ENCODE measurements at regions not wholly inside any gene's neighbourhood (a gene's known extent, or its start where the extent isn't known, plus 50 kb on each side); places are given as distances from the start of the nearest gene placed in this dataset.

- DNase-seq (ENCODE audit: low read depth, low spot score) = no peak
Observed at GRCh38 chr2:226440127-226440918, 359.3 kb downstream of the IRS1 start.

DNA sequence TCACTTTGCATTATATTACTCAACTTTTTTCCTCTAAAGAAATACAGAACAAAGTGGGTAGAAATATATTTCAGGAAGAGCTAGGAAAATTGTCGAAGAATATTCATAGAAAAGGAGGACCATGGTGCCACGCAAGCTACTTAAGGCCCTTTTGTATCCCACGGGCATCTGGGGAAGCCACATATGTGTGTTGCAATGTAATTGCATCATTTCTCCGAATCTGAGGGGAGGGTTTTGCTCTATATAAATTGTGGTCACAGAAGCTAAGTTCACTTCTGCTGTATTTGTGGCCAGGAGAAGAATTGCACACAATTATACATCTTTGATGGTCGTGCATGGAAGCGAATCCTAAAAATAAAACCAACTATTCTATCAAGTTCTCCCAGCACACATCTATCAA is 360.3 kb downstream of the IRS1 start:
- DNase-seq (ENCODE audit: low read depth, low spot score) = no peak

- DNase-seq (ENCODE audit: low read depth, low spot score) = no peak
Observed at GRCh38 chr2:226435146-226435545, 364.5 kb downstream of the IRS1 start.

GRCh38 chr2:226434702-226435101 is 364.9 kb downstream of the IRS1 start:
- DNase-seq (ENCODE audit: low read depth, low spot score) = no peak

DNA sequence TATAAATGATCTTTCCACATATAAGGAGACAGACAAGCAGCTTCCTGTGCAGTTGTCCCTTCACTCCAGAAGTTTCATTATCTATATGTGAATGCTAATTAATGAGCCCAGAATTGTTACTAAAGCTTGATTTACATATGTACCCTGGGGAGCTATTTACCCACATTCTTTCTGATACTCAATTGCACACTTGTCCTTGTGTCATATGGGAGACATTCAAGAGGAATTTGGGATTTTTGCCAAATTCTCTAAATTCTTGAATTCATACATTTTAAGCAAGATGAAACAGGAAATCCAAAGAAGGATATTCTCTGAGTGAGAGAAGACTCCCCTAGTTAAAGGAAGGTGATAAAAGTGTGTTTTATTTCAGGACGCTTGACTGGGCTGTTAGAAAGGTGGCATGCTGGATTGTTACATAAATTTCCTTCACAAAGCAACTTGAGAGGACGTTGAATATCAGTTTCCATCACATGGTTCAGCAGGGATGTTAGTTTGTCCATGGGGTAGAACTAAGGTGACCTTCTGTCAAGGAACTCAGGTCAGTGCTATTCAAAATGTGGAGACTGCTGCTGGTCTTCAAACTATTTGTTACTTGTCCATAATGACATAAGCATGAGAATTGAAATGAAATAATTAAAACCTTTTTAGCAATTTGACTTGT is 368.2 kb downstream of the IRS1 start:
- DNase-seq (ENCODE audit: low read depth, low spot score) = no peak

DNA sequence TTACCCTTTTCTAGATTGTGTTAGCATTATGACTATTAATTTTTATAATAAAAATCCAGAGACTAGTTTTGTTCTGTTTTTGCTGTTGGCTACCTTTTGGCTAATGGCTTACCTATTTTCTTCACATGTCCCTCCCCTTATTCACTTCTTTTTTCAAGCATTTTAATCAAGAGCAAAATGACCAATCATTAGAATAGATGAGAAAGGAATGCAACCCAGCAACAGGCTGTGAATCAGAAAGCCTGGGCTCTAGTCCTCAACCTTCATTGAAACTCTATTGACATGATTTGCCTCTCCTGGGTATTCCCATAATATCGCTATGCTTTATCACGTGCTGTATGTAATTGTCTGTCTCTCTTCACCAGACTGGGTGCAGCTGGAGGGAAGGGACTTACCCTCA is 370.1 kb downstream of the IRS1 start:
- DNase-seq (ENCODE audit: low read depth, low spot score) = no peak

- DNase-seq (ENCODE audit: low read depth, low spot score) = no peak
Observed at GRCh38 chr2:226427538-226428307, 371.9 kb downstream of the IRS1 start.

GRCh38 chr2:226426292-226426736 is 373.3 kb downstream of the IRS1 start:
- DNase-seq (ENCODE audit: low read depth, low spot score) = no peak

- no peak for DNase-seq (ENCODE audit: low read depth, low spot score)
Observed at GRCh38 chr2:226424971-226425370, 374.6 kb downstream of the IRS1 start.

DNA sequence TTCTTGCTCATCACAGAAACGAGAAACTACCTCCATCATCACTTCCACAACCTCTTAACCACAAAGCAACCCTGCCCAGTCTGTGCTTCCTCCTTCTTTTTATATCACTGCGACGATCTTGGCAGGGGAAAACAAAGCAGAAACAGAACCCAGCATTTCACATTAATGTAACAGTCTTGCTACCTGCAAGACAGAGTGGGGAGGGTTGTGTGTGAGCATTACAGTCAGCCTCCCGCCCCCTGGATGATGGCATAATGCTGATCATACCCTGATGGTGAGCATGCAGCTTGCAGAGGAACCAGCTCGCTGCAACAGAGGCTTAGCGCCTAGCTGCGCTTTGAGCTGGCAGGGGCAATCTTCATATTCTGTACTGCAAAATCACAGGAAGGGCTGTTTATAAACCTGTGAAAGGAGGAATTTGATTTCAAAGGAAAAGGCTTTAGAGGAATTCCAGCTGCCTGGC is 376.1 kb downstream of the IRS1 start:
- DNase-seq (ENCODE audit: low read depth, low spot score) = no peak

DNA sequence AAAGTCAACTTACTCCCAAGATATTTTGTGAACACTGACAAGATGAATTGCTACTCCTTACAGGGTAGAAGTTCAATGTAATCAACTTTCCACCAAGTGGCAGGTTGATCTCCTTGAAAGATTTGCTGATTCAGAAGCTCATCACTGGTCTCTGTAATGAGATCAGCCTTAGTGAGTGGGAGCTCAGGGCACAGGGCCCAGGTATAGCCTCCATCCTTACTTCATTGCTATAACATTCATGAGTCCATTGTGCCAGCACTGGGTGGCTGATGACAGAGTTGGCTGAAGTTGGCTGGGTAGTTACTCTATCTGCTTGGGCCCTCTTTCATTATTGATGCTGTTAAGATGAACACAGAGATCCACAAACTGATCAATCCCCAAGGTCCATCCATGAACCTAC is 379.0 kb downstream of the IRS1 start:
- no peak for DNase-seq (ENCODE audit: low read depth, low spot score)

GRCh38 chr2:226418521-226418920 is 381.1 kb downstream of the IRS1 start:
- no peak for DNase-seq (ENCODE audit: low read depth, low spot score)

DNA sequence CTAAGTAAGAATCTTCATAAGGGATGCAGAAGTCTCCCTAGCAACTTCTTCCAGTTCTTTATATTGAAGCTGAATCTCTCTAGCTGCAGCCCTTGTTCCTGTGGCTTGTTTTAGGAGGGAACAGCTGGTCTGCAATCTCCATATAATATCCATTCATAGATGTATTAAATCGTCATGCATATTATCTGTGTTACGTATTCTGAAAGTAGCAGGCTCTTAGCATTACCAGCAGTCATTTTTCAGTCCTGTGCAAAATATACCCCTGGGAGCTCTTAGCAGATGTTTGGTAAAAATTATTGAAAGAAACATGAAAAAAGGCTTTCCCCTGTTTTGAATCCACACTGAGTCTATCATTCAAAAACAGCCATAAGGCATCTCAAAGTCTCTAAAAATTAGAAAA is 385.3 kb downstream of the IRS1 start:
- DNase-seq (ENCODE audit: low read depth, low spot score) = no peak

DNA sequence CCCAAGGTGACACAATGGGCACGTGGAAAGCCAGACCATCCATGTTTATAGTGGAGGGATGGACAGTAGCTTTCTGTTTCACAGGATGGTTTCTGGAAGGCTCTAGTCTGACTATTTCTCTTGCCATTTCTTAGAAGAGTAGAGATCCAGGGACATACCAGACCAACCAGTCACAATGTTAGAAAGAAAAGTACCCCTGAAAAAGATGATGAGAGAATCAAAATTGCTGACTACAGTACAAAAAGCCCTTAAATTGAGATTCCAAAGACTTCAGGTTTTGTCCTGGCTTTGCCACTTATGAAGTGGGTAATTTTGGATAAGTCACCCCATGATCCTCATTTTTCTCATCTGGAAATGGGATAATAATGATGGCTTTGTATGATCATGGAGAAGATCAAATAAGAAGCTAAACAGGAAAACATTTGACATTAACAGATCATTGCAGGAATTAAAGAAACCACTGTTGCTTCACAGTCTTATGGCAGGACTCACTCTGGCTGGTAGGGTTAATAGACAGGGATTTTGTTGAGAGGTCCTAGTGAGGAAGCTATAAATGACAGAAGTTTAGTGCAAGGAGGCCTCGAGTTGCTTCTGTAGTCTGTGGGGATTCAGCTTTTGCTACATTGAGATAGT is 386.0 kb downstream of the IRS1 start:
- no peak for DNase-seq (ENCODE audit: low read depth, low spot score)

DNA sequence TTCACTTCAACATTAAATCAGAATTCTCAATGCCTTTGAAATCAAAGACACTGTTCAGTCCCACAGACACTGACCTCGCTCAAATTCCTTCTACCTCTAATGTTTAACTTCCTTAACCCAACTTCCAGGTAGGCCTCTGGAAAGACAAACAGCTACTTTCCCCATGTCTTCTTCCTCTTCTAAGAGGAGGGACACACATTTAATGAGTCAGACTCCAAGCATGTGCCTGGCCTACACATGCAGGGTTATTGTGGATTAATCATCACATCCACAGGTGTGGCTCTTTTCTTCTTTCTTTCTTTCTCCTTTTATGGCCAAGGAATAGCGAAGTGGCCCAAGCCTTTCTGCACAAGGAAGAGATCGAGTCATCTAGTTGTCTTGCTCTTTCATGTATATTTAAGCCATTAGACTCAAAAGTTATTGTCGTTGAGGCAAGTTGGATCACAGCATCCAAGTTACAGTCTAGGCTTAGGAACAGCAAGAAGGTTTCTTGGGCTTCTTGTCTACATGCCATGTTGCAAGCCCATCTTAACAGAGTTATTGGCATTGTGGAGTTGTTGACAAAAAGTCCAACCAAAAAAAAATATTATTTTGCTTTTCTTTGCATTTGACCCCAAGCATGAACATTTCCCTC is 387.8 kb downstream of the IRS1 start:
- DNase-seq (ENCODE audit: low read depth, low spot score) = no peak

GRCh38 chr2:226411205-226411604 is 388.4 kb downstream of the IRS1 start:
- DNase-seq (ENCODE audit: low read depth, low spot score) = no peak

DNA sequence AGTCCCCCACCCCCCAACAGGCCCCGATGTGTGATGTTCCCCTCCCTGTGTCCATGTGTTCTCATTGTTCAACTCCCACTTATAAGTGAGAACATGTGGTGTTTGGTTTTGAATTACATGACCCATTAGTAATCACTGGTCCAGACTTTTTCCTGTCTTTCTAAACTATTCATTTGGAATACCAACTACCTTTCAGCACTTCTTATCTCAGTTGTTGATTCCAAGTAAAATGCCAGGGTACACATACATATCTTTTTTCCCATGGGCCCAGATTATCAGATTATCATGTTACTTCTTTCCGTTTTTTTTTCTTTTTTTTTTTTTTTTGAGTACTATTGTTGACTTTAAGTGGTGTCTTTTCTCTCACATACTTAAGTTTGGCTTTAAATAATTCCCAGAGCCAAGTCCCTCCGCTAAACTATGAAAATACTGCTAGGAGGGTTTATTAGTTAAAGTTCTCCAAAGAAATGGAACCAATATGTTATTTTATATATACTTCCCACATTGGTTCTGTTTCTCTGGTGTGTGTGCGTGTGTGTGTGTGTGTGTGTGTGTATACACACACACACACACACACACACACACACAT is 389.3 kb downstream of the IRS1 start:
- no peak for DNase-seq (ENCODE audit: low read depth, low spot score)

DNA sequence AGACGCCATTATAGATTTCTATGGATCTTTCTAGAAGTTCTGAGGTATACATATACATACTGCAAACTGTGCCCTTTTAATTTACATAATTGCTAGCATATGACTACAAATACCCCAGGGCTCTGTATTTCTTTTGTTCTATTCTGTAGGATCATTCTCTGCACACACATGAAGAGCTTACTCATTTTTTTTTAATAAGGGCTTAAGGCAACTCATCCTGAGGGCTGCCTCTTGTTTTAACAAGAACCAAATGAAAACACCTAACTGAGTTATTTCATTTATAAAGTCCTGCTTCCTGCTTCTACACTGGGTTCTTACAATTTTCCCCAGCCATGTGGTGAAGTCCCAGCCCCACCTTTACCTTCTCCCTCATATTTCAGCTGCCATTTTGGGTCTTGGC is 390.5 kb downstream of the IRS1 start:
- DNase-seq (ENCODE audit: low read depth, low spot score) = no peak

- DNase-seq (ENCODE audit: low read depth, low spot score) = no peak
Observed at GRCh38 chr2:226408141-226408540, 391.5 kb downstream of the IRS1 start.

GRCh38 chr2:226407135-226407534 is 392.5 kb downstream of the IRS1 start:
- no peak for DNase-seq (ENCODE audit: low read depth, low spot score)

DNA sequence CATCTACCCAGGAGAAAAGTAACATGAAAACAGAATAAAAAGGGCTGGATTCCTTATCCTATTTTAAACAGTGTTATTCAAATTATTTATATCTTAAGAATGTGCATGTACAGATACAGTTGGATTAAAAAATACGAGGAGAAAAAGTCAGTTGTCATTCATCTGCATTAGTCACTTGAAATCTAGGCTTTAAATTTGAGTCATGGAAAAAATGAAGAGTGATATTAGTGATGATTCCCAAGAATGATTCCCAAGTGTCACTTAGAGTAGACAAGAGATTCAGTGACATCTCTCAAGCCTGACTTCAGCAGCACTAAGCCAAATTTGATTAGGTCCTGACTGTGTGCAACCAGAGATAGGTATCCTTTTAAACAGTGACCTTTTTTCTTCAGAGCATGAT is 394.2 kb downstream of the IRS1 start:
- DNase-seq (ENCODE audit: low read depth, low spot score) = no peak

Measured in activated CD4-positive, CD25-positive, alpha-beta regulatory T cell treated with anti-CD3 and anti-CD28 coated beads, Interleukin-2, amount 50 U/mL, for 16 hours (primary cell).